ENCODE measurements at regions not wholly inside any gene's neighbourhood (a gene's known extent, or its start where the extent isn't known, plus 50 kb on each side); places are given as distances from the start of the nearest gene placed in this dataset.
A peak's percentile ranks its signal among the peaks of the same experiment; 100 is the strongest.

GRCh38 chr2:8453904-8454302, 228.0 kb upstream of the ID2 start:
- Mint-ChIP-seq H3K4me3 (no peak overlapping the region), H3K4me1 (peaks cover 7% of the 10 kb centered on the region), H3K27ac (no peak overlapping the region), H3K27me3 (peaks cover 86% of the 10 kb centered on the region), H3K36me3 (no peaks in the 10 kb centered on the region), H3K9me3 (no peaks in the 10 kb centered on the region)
- ATAC-seq = no peak

DNA sequence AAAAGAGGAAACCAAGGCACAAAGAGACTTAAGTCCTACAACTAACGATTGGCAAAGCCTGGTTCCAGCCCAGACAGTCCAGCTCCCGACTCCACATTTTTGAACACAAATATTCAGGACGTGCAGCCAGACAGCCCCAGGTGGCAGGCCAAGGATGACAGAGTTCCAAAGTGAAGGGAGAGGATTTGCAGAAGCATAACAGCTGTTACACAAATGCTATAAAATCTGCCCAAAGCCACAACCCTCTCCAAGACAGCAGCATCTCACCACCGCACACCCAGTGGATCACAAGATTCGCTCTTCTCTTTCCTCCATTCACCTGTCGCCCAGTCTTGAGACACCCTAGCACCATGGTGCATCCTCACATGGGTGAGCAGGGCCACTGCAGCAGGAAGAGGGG, 227.1 kb upstream of the ID2 start:
- no peak for ATAC-seq
- Mint-ChIP-seq H3K27ac (no peak overlapping the region), H3K27me3 (peaks cover 90% of the 10 kb centered on the region), H3K9me3 (no peaks in the 10 kb centered on the region), H3K4me1 (peaks cover 7% of the 10 kb centered on the region), H3K4me3 (no peak overlapping the region), H3K36me3 (no peaks in the 10 kb centered on the region)

DNA sequence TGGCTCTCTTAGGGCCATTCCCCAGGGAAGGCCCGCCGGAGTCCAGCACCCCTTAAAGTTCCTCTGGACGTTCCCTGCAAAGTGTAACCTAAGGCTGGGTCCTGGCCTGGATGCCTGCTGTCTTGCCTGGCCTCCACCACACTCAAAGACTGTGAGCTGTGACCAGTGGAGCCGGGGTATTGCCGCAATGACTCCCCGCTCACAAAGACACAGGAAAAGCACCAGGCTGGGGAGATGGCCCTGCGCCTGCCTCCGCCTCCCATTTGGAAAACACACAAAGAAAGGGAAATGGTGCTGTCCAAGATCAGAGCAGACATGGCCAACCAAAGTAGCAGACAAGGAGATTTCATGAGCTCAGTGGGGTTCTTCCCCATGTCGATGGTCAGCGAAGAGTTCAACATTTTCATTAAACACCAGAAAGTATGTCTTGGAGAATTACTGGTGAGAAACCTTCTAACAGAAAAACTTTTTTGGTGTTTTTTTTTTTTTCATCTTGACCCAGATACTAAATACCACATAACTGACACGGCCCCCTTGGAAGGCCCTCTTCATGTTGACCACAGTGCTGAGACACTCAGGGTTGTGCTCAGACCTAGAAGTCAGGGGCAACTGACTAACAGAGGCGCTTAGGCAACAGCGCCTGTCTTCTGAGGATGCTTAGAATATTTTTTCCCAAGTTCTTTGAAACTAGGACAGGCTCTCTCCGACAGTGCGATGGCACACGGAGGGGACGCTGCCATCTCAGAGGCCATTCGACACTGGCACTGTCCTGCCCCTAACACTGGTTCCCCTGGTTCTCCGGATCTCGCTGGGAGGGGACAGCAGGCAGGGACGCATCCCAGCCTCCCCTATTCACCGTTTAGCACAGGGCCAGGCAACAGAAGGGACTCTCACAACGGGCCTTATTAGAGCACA, 226.4 kb upstream of the ID2 start:
- Mint-ChIP-seq H3K27me3 (peaks cover 90% of the 10 kb centered on the region), H3K36me3 (no peaks in the 10 kb centered on the region), H3K4me1 (peaks cover 7% of the 10 kb centered on the region), H3K9me3 (no peaks in the 10 kb centered on the region), H3K4me3 (no peak overlapping the region), H3K27ac (no peak overlapping the region)
- no peak for ATAC-seq

GRCh38 chr2:8456151-8457091, 225.4 kb upstream of the ID2 start:
- no peak for ATAC-seq
- Mint-ChIP-seq H3K9me3 (no peaks in the 10 kb centered on the region), H3K4me3 (no peak overlapping the region), H3K27ac (no peak overlapping the region), H3K4me1 (peaks cover 7% of the 10 kb centered on the region), H3K36me3 (no peaks in the 10 kb centered on the region), H3K27me3 (peaks cover 95% of the 10 kb centered on the region)

GRCh38 chr2:8457092-8457481, 224.8 kb upstream of the ID2 start:
- H3K36me3 Mint-ChIP-seq = no peaks in the 10 kb centered on the region
- H3K4me3 Mint-ChIP-seq = no peak overlapping the region
- ATAC-seq = peak; percentile 53
- peaks cover 7% of the 10 kb centered on the region for H3K4me1 Mint-ChIP-seq
- H3K27me3 Mint-ChIP-seq = peaks cover 91% of the 10 kb centered on the region
- no peaks in the 10 kb centered on the region for H3K9me3 Mint-ChIP-seq
- H3K27ac Mint-ChIP-seq = no peak overlapping the region

- ATAC-seq = no peak
- peaks cover 7% of the 10 kb centered on the region for H3K4me1 Mint-ChIP-seq
- H3K27me3 Mint-ChIP-seq = peaks cover 91% of the 10 kb centered on the region
Observed at GRCh38 chr2:8457699-8458502, 224.0 kb upstream of the ID2 start.

DNA sequence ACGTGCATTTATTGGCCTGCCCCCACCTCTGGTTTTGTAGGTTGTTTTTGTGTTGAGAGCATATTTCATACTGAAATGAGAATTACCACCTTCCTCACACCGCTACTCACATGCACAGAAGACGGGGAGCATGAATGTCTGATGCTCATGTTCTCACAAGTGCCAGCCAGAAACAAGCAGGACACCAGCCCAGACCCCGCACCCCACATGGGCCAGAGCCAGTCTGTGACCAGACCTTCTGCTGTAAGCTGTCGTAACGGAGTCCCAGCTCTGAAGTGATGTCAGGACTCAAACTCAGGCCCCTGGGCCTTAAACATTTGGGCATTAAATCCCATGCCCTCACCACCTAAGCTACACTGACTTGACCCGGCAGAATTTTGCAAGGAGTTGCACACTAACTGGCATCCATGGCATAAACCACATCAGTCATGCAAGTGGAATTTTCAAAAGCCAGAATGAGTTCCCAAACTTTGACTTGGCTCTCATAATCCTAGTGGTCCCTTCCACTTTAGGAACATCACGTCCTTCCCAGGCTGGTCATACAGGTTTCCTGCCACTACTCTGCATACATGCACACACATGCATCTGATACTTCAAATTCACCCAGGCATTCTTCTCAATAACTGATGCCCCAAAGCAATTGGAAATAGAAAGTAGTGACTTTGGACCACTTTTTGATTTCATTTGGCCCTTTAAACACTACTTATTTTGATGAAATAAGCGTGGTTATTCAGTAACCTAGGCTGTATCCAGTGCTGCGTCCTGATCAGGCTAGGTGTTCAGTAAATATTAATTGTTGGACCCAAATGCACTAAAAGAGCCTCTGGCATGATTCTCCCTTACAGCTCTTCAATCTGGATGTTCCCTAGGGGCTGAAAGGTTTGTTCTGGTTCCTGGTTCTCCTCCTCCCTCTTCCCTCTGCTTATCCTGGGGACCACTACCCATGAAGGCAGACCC, 223.1 kb upstream of the ID2 start:
- Mint-ChIP-seq H3K4me3 (no peak overlapping the region), H3K4me1 (peaks cover 7% of the 10 kb centered on the region), H3K36me3 (no peaks in the 10 kb centered on the region), H3K27me3 (peaks cover 91% of the 10 kb centered on the region), H3K27ac (no peak overlapping the region), H3K9me3 (no peaks in the 10 kb centered on the region)
- ATAC-seq = no peak

More at GRCh38 chr2:8457699-8458502, 224.0 kb upstream of the ID2 start:
- H3K27ac Mint-ChIP-seq = no peak overlapping the region
- no peaks in the 10 kb centered on the region for H3K36me3 Mint-ChIP-seq
- H3K4me3 Mint-ChIP-seq = no peak overlapping the region
- no peaks in the 10 kb centered on the region for H3K9me3 Mint-ChIP-seq

- Mint-ChIP-seq H3K27ac (no peak overlapping the region), H3K4me1 (peaks cover 7% of the 10 kb centered on the region), H3K36me3 (no peaks in the 10 kb centered on the region), H3K27me3 (peaks cover 89% of the 10 kb centered on the region), H3K4me3 (no peak overlapping the region), H3K9me3 (no peaks in the 10 kb centered on the region)
- ATAC-seq = no peak
Observed at GRCh38 chr2:8459474-8459873, 222.4 kb upstream of the ID2 start.

DNA sequence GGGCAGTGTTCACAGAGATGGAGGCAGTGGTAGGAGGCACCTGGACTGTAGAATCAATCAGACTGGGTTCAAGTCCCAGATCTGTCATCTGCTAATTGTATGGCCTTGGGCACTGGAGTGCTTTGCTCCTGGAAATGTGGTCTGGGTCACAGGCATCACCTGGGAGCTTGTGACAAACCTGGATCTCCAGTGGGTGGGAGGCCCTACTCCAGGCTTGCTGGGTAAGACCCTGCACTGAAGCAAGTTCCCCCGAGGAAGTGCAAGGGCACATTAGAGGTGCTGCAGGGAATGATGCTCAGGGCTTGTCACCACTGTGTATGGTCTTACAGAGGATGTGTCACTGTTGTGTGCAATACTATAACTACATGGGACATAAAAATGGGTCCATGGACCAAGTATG, 220.5 kb upstream of the ID2 start:
- H3K9me3 Mint-ChIP-seq = no peaks in the 10 kb centered on the region
- H3K27ac Mint-ChIP-seq = no peak overlapping the region
- peaks cover 7% of the 10 kb centered on the region for H3K4me1 Mint-ChIP-seq
- H3K27me3 Mint-ChIP-seq = peaks cover 82% of the 10 kb centered on the region
- no peaks in the 10 kb centered on the region for H3K36me3 Mint-ChIP-seq
- no peak overlapping the region for H3K4me3 Mint-ChIP-seq
- ATAC-seq = no peak

- Mint-ChIP-seq H3K9me3 (no peaks in the 10 kb centered on the region), H3K4me3 (no peak overlapping the region), H3K4me1 (peaks cover 6% of the 10 kb centered on the region), H3K27me3 (peaks cover 82% of the 10 kb centered on the region), H3K36me3 (no peaks in the 10 kb centered on the region), H3K27ac (no peak overlapping the region)
- no peak for ATAC-seq
Observed at GRCh38 chr2:8462280-8462679, 219.6 kb upstream of the ID2 start.

DNA sequence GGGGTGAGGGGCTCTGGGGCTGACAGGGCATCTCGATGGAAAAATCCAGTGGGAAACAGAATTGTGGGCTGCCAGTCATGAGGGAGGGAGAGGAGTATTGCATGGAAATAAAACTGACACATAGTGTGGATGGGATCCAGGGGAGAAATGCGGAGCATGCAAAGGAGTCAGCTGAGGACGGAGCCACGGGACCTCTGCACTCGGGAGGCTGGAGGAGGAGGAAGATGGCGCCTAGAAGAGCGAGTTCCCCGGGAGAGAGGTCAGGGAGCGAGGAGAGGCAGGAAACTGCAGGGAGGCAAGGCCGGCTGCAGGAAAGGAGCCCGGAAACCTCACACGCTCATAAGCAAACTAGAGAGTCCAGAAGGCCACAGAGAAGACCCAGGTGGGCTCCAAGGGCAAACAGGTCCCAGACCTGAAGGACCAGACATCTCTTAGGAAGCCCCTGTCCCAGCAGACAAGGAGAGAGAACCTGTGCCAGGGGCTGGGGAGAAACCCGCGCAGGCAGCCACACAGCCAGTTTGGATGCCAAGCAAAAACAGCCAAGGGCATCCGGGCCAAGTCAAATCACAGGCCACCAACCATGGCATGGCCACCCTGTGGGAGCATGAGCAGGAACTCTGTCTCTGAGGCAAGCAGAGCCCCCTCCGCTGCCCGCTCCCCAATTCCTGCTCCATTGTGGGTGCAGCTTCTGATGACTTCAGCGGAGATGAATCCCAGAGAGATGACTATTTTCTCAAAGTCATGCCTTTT, 218.8 kb upstream of the ID2 start:
- H3K4me1 Mint-ChIP-seq = no peaks in the 10 kb centered on the region
- no peak overlapping the region for H3K27ac Mint-ChIP-seq
- ATAC-seq = no peak
- peaks cover 3% of the 10 kb centered on the region for H3K9me3 Mint-ChIP-seq
- H3K4me3 Mint-ChIP-seq = no peak overlapping the region
- H3K36me3 Mint-ChIP-seq = no peaks in the 10 kb centered on the region
- peaks cover 78% of the 10 kb centered on the region for H3K27me3 Mint-ChIP-seq

GRCh38 chr2:8465560-8465959, 216.3 kb upstream of the ID2 start:
- H3K4me1 Mint-ChIP-seq = peaks cover 8% of the 10 kb centered on the region
- H3K9me3 Mint-ChIP-seq = peaks cover 3% of the 10 kb centered on the region
- no peak for ATAC-seq
- peaks cover 73% of the 10 kb centered on the region for H3K27me3 Mint-ChIP-seq
- peaks cover 5% of the 10 kb centered on the region for H3K36me3 Mint-ChIP-seq
- H3K4me3 Mint-ChIP-seq = no peak overlapping the region
- H3K27ac Mint-ChIP-seq = no peak overlapping the region

GRCh38 chr2:8469709-8470493, 212.0 kb upstream of the ID2 start:
- peaks cover 76% of the 10 kb centered on the region for H3K27me3 Mint-ChIP-seq
- H3K27ac Mint-ChIP-seq = no peak overlapping the region
- H3K9me3 Mint-ChIP-seq = peaks cover 7% of the 10 kb centered on the region
- peaks cover 5% of the 10 kb centered on the region for H3K36me3 Mint-ChIP-seq
- ATAC-seq = no peak
- no peak overlapping the region for H3K4me3 Mint-ChIP-seq
- peaks cover 30% of the 10 kb centered on the region for H3K4me1 Mint-ChIP-seq
